Coronary artery (tissue), 2 donors: ENCODE measurements at regions not wholly inside any gene's neighbourhood (a gene's known extent, or its start where the extent isn't known, plus 50 kb on each side); places are given as distances from the start of the nearest gene placed in this dataset.
"Not testable (repeated sequence)": the region's sequence is repeated elsewhere in the genome, so short reads cannot be mapped to it uniquely, and the experiment has no call there.

ENCODE experiments used
- DNase-seq: peaks from one replicate; pipeline ENCODE4 v3.0.0-alpha.2; 2017; ENCODE audit warnings: low spot score
- H3K27ac ChIP-seq, 2 donors: fragments of 200-600 bp; sonication (generic); one replicate each; pipeline ENCODE4 v1.5.1; 2016 to 2019
- H3K4me3 ChIP-seq: fragments of 200-600 bp; sonication (generic); 2 replicates; pipeline ENCODE4 v1.5.1; 2016; ENCODE audit warnings: mild to moderate bottlenecking, moderate library complexity
- TF ChIP-seq, protein P1 (sequence below): fragments of 200-600 bp; sonication (generic); IDR thresholded peaks from one replicate; pipeline ENCODE4 v1.5.1; 2019; ENCODE audit warnings: antibody characterized with exemption

DNA sequence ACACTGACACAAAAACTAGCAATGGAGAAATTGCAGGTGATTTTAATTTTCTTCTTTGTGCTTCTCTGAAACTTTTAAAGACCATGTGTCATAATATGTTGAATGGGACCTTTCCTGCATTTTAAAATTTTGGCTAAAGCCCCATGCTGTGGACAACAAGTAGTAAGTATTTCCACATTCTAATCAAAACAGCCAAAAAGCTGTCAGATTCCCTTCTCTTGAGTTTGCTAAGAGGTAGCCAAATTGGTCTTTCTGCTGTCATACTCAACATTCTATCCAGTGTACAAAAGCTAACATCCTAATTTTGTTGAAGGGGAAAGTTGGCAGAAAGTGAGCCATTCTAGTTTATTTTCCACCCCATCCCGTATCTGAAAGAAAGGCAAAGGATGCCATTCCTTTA is 447.6 kb downstream of the TFEC start:
- Histone ChIP-seq H3K4me3 (no peak overlapping the region), H3K27ac (no peak overlapping the region)
- TF ChIP-seq, protein P1, sequence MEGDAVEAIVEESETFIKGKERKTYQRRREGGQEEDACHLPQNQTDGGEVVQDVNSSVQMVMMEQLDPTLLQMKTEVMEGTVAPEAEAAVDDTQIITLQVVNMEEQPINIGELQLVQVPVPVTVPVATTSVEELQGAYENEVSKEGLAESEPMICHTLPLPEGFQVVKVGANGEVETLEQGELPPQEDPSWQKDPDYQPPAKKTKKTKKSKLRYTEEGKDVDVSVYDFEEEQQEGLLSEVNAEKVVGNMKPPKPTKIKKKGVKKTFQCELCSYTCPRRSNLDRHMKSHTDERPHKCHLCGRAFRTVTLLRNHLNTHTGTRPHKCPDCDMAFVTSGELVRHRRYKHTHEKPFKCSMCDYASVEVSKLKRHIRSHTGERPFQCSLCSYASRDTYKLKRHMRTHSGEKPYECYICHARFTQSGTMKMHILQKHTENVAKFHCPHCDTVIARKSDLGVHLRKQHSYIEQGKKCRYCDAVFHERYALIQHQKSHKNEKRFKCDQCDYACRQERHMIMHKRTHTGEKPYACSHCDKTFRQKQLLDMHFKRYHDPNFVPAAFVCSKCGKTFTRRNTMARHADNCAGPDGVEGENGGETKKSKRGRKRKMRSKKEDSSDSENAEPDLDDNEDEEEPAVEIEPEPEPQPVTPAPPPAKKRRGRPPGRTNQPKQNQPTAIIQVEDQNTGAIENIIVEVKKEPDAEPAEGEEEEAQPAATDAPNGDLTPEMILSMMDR: no peak
- no peak for DNase-seq

- TF ChIP-seq, protein P1: no peak
- no peak overlapping the region for H3K4me3 ChIP-seq
Measured at GRCh38 chr7:115578576-115578975, 452.0 kb downstream of the TFEC start.

DNA sequence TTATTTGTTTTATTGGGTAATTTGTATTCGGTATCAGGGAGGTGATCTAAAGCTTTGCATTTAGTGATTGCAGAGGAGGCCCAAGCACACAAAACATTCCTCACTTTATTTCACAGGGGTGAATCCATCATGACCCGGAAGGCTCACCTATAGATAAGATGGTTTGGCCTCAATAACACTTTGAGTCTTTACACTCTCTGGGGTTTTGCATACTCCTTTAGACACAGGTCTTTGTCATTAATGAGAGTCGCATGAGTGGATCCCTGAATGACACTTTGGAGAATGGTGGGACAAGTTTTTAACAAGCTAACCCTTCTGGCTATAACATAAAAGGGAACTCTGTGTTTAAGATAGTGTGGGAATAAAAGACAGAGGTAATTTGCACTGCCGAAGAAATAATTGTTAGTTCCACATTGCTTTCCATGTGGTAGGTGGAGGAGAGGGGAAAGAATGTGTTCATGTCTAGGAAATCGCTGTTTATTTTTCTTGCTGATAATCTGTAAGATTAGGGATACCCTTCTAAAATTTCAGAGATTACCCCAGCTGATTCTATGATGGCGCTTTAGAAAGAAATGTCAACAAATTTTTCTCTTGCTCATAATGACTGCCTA is 455.8 kb downstream of the TFEC start:
- TF ChIP-seq, protein P1: no peak
- H3K4me3 ChIP-seq: no peak overlapping the region
- no peak overlapping the region for H3K27ac ChIP-seq
- no peak for DNase-seq

More at GRCh38 chr7:115578576-115578975, 452.0 kb downstream of the TFEC start:
- no peak overlapping the region for H3K27ac ChIP-seq
- no peak for DNase-seq

- Histone ChIP-seq H3K4me3 (no peak overlapping the region), H3K27ac (no peak overlapping the region)
- DNase-seq: no peak
- TF ChIP-seq, protein P1: no peak
Measured at GRCh38 chr7:115572111-115572510, 458.5 kb downstream of the TFEC start.

DNA sequence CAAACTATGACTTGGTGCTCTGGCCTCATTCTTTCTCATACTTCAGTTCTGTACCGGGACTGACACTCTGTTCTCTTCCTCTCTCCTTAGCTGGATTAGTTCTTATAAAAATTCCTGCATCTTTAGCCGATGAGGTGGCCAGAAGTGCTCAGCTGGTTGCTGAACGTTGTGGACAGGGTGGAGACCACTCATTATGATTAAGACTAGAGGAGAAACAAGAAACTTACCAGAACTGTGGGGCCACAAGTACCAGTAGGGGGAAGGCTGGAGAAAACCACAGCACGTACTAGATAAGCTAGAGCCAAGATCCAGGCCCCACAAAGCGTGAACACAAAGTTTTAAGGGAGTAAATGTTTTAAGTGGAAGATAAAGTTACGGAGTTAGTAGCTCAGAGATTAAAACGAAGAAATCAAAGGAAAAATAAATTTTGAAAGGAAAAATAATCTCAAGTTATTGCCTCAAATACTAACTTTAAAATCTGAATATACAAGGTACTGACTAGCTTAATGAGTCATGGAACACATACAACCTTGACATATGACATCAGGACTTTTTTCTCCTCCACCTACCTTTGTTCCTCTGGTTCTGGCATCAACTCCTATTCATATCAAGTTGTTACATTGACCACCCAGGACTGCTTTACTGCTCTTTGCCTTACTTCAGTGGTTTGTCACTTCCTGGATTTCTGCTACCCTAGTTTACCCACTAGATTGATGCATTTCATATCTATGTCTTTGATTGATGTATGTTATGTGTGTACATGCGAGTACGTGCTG is 469.0 kb downstream of the TFEC start:
- TF ChIP-seq, protein P1: no peak
- no peak for DNase-seq
- no peak overlapping the region for H3K4me3 ChIP-seq
- H3K27ac ChIP-seq: no peak overlapping the region

GRCh38 chr7:115559877-115560276 is 470.7 kb downstream of the TFEC start:
- no peak overlapping the region for H3K4me3 ChIP-seq
- TF ChIP-seq, protein P1: no peak
- H3K27ac ChIP-seq: no peak overlapping the region
- no peak for DNase-seq

- Histone ChIP-seq H3K4me3 (no peak overlapping the region), H3K27ac (no peak overlapping the region)
- TF ChIP-seq, protein P1: no peak
- no peak for DNase-seq
Measured at GRCh38 chr7:115558161-115558560, 472.4 kb downstream of the TFEC start.

GRCh38 chr7:115557296-115557695 is 473.3 kb downstream of the TFEC start:
- not testable (repeated sequence) for DNase-seq

More at GRCh38 chr7:115557296-115557695, 473.3 kb downstream of the TFEC start:
- H3K4me3 ChIP-seq, H3K27ac ChIP-seq: not testable (repeated sequence)
